ENCODE measurements at regions not wholly inside any gene's neighbourhood (a gene's known extent, or its start where the extent isn't known, plus 50 kb on each side); places are given as distances from the start of the nearest gene placed in this dataset.

GRCh38 chr10:10223131-10223530, 794.5 kb upstream of the CELF2 start:
- no peak for DNase-seq (ENCODE audit: low read depth)
- in situ Hi-C loops (cut with HindIII; ENCODE audit: low pct_unique_long_range_greater_than_20kb, low sequenced_read_pairs) = no loop called here

- in situ Hi-C loops (cut with HindIII; ENCODE audit: low pct_unique_long_range_greater_than_20kb, low sequenced_read_pairs) = no loop called here
Measured at GRCh38 chr10:10225136-10225676, 792.5 kb upstream of the CELF2 start.

GRCh38 chr10:10233229-10233628, 784.4 kb upstream of the CELF2 start:
- DNase-seq (ENCODE audit: low read depth) = no peak

More at GRCh38 chr10:10225136-10225676, 792.5 kb upstream of the CELF2 start:
- DNase-seq (ENCODE audit: low read depth) = no peak

GRCh38 chr10:10235003-10235402, 782.7 kb upstream of the CELF2 start:
- in situ Hi-C loops (cut with HindIII; ENCODE audit: low pct_unique_long_range_greater_than_20kb, low sequenced_read_pairs) = no loop called here
- no peak for DNase-seq (ENCODE audit: low read depth)

More at GRCh38 chr10:10233229-10233628, 784.4 kb upstream of the CELF2 start:
- in situ Hi-C loops (cut with HindIII; ENCODE audit: low pct_unique_long_range_greater_than_20kb, low sequenced_read_pairs) = no loop called here

GRCh38 chr10:10247585-10247984, 770.1 kb upstream of the CELF2 start:
- in situ Hi-C loops (cut with HindIII; ENCODE audit: low pct_unique_long_range_greater_than_20kb, low sequenced_read_pairs) = no loop called here
- DNase-seq (ENCODE audit: low read depth) = no peak

- in situ Hi-C loops (cut with HindIII; ENCODE audit: low pct_unique_long_range_greater_than_20kb, low sequenced_read_pairs) = no loop called here
Measured at GRCh38 chr10:10256860-10257259, 760.8 kb upstream of the CELF2 start.

GRCh38 chr10:10259013-10259412, 758.7 kb upstream of the CELF2 start:
- in situ Hi-C loops (cut with HindIII; ENCODE audit: low pct_unique_long_range_greater_than_20kb, low sequenced_read_pairs) = no loop called here

More at GRCh38 chr10:10256860-10257259, 760.8 kb upstream of the CELF2 start:
- no peak for DNase-seq (ENCODE audit: low read depth)

GRCh38 chr10:10270126-10271050, 747.3 kb upstream of the CELF2 start:
- no peak for DNase-seq (ENCODE audit: low read depth)
- in situ Hi-C loops (cut with HindIII; ENCODE audit: low pct_unique_long_range_greater_than_20kb, low sequenced_read_pairs) = no loop called here

More at GRCh38 chr10:10259013-10259412, 758.7 kb upstream of the CELF2 start:
- no peak for DNase-seq (ENCODE audit: low read depth)

GRCh38 chr10:10271639-10272192, 746.0 kb upstream of the CELF2 start:
- no peak for DNase-seq (ENCODE audit: low read depth)
- in situ Hi-C loops (cut with HindIII; ENCODE audit: low pct_unique_long_range_greater_than_20kb, low sequenced_read_pairs) = no loop called here

GRCh38 chr10:10273661-10274060, 744.0 kb upstream of the CELF2 start:
- in situ Hi-C loops (cut with HindIII; ENCODE audit: low pct_unique_long_range_greater_than_20kb, low sequenced_read_pairs) = no loop called here
- no peak for DNase-seq (ENCODE audit: low read depth)

GRCh38 chr10:10279906-10280305, 737.8 kb upstream of the CELF2 start:
- DNase-seq (ENCODE audit: low read depth) = no peak
- in situ Hi-C loops (cut with HindIII; ENCODE audit: low pct_unique_long_range_greater_than_20kb, low sequenced_read_pairs) = no loop called here

- no peak for DNase-seq (ENCODE audit: low read depth)
- in situ Hi-C loops (cut with HindIII; ENCODE audit: low pct_unique_long_range_greater_than_20kb, low sequenced_read_pairs) = no loop called here
Measured at GRCh38 chr10:10292501-10292900, 725.2 kb upstream of the CELF2 start.

- in situ Hi-C loops (cut with HindIII; ENCODE audit: low pct_unique_long_range_greater_than_20kb, low sequenced_read_pairs) = no loop called here
Measured at GRCh38 chr10:10293041-10293440, 724.6 kb upstream of the CELF2 start.

GRCh38 chr10:10293481-10293951, 724.2 kb upstream of the CELF2 start:
- in situ Hi-C loops (cut with HindIII; ENCODE audit: low pct_unique_long_range_greater_than_20kb, low sequenced_read_pairs) = no loop called here
- DNase-seq (ENCODE audit: low read depth) = no peak

More at GRCh38 chr10:10293041-10293440, 724.6 kb upstream of the CELF2 start:
- DNase-seq (ENCODE audit: low read depth) = no peak

GRCh38 chr10:10294184-10294880, 723.3 kb upstream of the CELF2 start:
- DNase-seq (ENCODE audit: low read depth) = no peak
- in situ Hi-C loops (cut with HindIII; ENCODE audit: low pct_unique_long_range_greater_than_20kb, low sequenced_read_pairs) = no loop called here

- in situ Hi-C loops (cut with HindIII; ENCODE audit: low pct_unique_long_range_greater_than_20kb, low sequenced_read_pairs) = no loop called here
- no peak for DNase-seq (ENCODE audit: low read depth)
Measured at GRCh38 chr10:10294881-10295529, 722.7 kb upstream of the CELF2 start.

- in situ Hi-C loops (cut with HindIII; ENCODE audit: low pct_unique_long_range_greater_than_20kb, low sequenced_read_pairs) = no loop called here
- DNase-seq (ENCODE audit: low read depth) = no peak
Measured at GRCh38 chr10:10295537-10295936, 722.1 kb upstream of the CELF2 start.

GRCh38 chr10:10302689-10303088, 715.0 kb upstream of the CELF2 start:
- no peak for DNase-seq (ENCODE audit: low read depth)
- in situ Hi-C loops (cut with HindIII; ENCODE audit: low pct_unique_long_range_greater_than_20kb, low sequenced_read_pairs) = no loop called here

Data from Caki2 (cell line).